ENCODE measurements at regions not wholly inside any gene's neighbourhood (a gene's known extent, or its start where the extent isn't known, plus 50 kb on each side); places are given as distances from the start of the nearest gene placed in this dataset.
"Not testable (repeated sequence)": the region's sequence is repeated elsewhere in the genome, so short reads cannot be mapped to it uniquely, and the experiment has no call there.

DNA sequence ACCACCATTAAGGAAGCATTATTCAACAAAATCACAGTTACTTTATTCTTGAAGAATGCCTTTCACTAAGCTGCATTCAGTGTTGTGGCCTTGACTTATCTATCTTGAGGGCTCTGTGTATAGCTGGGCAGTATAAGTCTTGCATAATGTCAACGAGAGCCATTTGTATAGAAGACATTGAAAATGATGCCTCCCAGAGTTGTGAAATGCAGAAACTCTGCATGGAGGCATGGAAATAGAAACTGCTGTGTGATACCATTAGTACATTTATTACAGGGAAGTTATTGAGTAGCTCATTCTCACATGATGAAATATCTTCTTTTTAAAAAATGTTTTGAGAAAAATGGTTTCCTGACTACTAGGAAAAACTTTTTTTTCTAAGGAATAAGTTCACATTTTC is 111.4 kb upstream of the SNX7 start:
- no peak overlapping the region for H3K4me3 ChIP-seq (ENCODE audit: low read depth, low read length)
- no peak for DNase-seq (ENCODE audit: low read depth)
- TF ChIP-seq, protein P1, sequence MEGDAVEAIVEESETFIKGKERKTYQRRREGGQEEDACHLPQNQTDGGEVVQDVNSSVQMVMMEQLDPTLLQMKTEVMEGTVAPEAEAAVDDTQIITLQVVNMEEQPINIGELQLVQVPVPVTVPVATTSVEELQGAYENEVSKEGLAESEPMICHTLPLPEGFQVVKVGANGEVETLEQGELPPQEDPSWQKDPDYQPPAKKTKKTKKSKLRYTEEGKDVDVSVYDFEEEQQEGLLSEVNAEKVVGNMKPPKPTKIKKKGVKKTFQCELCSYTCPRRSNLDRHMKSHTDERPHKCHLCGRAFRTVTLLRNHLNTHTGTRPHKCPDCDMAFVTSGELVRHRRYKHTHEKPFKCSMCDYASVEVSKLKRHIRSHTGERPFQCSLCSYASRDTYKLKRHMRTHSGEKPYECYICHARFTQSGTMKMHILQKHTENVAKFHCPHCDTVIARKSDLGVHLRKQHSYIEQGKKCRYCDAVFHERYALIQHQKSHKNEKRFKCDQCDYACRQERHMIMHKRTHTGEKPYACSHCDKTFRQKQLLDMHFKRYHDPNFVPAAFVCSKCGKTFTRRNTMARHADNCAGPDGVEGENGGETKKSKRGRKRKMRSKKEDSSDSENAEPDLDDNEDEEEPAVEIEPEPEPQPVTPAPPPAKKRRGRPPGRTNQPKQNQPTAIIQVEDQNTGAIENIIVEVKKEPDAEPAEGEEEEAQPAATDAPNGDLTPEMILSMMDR (IDR thresholded peaks at IDR 0.05; ENCODE audit: insufficient read depth, low read depth, low read length, missing control alignments), result no peak

DNA sequence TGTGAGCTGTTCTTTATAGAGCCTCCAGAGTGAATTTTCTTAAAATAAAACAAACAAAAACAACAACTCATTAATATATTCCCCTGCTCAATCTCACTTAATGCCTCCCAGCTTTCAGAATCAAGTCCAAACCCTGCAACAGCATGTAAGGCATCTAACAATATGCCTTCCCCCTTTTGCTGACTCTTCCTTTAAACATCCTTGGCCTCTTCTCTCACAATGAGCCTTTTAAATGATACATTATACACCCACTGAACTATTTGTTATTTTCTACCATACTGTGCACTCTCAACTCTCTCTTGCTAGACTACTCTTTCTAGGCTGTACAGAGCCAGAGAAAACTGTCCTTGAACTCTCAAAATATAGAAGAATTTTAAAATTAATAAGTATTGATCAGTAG is 115.2 kb upstream of the SNX7 start:
- H3K4me3 ChIP-seq (ENCODE audit: low read depth, low read length), result no peak overlapping the region
- TF ChIP-seq, protein P1 (IDR thresholded peaks at IDR 0.05; ENCODE audit: insufficient read depth, low read depth, low read length, missing control alignments), result no peak
- no peak for DNase-seq (ENCODE audit: low read depth)

DNA sequence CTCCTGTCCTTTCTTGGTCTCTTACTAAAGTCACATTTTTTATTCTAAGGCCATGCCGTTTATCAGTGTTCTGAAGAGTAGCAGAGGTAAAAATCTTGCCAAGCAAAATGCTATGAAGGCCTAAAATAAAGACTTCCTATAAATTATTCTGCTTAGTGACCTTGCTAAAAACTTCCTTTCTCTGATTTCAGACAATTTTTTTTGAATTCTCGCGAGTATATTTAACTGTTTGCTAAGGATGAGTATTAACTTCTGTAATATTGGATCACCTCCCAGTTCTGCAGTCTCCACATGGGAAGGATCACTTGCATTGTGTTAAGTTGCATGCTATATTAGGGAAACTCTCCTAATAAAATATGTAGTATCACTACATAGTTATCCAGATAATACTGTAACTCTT is 123.4 kb upstream of the SNX7 start:
- H3K4me3 ChIP-seq (ENCODE audit: low read depth, low read length), result no peak overlapping the region
- TF ChIP-seq, protein P1 (IDR thresholded peaks at IDR 0.05; ENCODE audit: insufficient read depth, low read depth, low read length, missing control alignments), result no peak
- no peak for DNase-seq (ENCODE audit: low read depth)

DNA sequence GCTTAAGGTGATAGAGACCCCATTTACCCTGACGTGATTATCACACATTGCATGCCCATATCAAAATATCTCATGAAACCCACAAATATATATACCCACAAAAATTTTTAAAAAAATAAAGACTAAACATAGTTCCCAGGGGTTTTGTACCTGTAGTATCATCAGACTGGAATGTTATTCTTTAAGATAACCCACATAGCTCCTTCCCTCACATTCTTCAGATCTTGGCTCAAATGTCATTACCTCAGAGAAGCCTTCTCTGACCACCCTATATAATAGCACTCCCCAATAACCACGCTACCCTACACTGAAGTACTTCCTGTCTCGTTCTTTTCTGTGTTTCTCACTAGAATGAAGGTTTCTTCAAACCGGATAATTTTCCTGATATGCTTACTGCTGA is 138.3 kb upstream of the SNX7 start:
- no peak overlapping the region for H3K4me3 ChIP-seq (ENCODE audit: low read depth, low read length)
- DNase-seq (ENCODE audit: low read depth), result no peak
- TF ChIP-seq, protein P1 (IDR thresholded peaks at IDR 0.05; ENCODE audit: insufficient read depth, low read depth, low read length, missing control alignments), result no peak

DNA sequence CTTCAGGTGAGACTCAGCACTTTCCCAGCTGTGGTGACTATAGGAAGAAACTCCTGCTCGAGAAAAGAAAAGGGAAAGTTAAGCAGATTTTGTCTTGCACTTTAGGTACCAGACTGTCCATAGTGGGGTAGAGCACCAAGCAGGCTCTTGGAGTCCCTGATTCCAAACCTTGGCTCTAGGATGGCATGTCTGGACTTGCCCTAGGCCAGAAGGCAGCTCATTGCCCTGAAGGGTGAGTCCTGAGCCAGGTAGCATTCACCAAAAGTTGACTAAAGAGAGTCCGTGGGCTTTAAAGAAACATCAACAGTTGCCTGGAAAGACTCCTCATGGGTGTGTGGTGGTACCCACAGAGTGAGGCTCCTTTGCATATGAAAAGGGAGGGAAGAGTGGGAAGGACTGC is 145.2 kb upstream of the SNX7 start:
- TF ChIP-seq, protein P1 (IDR thresholded peaks at IDR 0.05; ENCODE audit: insufficient read depth, low read depth, low read length, missing control alignments), result no peak
- H3K4me3 ChIP-seq (ENCODE audit: low read depth, low read length), result no peak overlapping the region
- no peak for DNase-seq (ENCODE audit: low read depth)

DNA sequence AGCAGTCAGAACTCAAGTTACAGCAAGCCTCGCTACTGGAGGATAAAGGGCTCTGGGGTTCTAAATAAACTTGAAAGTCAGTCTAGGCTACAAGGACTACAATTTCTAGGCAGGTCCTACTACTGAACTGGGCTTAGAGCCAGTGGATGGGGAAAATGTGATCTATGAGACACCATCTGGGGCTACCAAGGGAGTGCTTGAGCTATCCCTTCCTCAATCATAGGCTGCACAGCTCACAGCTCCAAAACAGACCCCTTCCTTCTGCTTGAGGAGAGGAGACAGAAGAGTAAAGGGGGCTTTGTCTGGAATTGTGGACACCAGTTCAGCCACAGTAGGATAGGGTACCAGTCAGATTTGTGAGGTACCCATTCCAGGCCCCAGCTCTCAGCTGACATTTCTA is 145.8 kb upstream of the SNX7 start:
- TF ChIP-seq, protein P1 (IDR thresholded peaks at IDR 0.05; ENCODE audit: insufficient read depth, low read depth, low read length, missing control alignments), result no peak
- no peak for DNase-seq (ENCODE audit: low read depth)
- H3K4me3 ChIP-seq (ENCODE audit: low read depth, low read length), result no peak overlapping the region

DNA sequence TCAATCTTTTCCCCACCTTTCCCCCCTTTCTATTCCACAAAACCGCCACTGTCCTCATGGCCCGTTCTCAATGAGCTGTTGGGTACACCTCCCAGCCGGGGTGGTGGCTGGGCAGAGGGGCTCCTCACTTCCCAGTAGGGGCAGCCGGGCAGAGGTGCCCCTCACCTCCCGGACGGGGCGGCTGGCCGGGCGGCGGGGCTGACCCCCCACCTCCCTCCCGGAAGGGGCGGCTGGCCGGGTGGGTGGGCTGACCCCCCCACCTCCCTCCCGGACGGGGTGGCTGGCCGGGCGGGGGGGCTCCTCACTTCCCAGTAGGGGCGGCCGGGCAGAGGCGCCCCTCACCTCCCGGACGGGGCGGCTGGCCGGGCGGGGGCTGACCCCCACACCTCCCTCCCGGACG is 149.3 kb upstream of the SNX7 start:
- DNase-seq (ENCODE audit: low read depth); H3K4me3 ChIP-seq (ENCODE audit: low read depth, low read length): not testable (repeated sequence)

DNA sequence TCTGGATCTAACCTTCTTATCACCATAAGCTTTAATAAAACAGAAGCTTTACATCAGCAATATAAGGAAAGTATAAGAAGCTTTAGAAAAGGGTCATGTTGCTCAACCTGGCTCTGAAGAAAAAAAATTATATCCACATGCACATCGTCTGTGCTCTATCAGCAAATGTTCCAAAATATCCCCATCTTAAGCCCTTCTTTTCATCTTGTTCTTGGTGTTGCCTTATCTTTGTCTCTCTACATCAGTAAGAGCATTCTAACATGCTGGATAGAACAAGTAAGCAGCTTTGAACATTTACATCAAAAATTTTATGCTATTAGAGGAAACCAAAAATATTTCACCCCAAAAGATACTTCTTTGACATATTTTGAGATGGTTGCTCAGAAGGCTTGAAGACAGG is 157.8 kb upstream of the SNX7 start:
- DNase-seq (ENCODE audit: low read depth), result no peak
- no peak overlapping the region for H3K4me3 ChIP-seq (ENCODE audit: low read depth, low read length)
- TF ChIP-seq, protein P1 (IDR thresholded peaks at IDR 0.05; ENCODE audit: insufficient read depth, low read depth, low read length, missing control alignments), result no peak

Measured in GM12865 (cell line).